ENCODE measurements at regions not wholly inside any gene's neighbourhood (a gene's known extent, or its start where the extent isn't known, plus 50 kb on each side); places are given as distances from the start of the nearest gene placed in this dataset.

GRCh38 chr6:79802657-79803300 is 144.6 kb downstream of the ELOVL4 start:
- DNase-seq (ENCODE audit: low read depth) = no peak
- TF ChIP-seq, protein P1, sequence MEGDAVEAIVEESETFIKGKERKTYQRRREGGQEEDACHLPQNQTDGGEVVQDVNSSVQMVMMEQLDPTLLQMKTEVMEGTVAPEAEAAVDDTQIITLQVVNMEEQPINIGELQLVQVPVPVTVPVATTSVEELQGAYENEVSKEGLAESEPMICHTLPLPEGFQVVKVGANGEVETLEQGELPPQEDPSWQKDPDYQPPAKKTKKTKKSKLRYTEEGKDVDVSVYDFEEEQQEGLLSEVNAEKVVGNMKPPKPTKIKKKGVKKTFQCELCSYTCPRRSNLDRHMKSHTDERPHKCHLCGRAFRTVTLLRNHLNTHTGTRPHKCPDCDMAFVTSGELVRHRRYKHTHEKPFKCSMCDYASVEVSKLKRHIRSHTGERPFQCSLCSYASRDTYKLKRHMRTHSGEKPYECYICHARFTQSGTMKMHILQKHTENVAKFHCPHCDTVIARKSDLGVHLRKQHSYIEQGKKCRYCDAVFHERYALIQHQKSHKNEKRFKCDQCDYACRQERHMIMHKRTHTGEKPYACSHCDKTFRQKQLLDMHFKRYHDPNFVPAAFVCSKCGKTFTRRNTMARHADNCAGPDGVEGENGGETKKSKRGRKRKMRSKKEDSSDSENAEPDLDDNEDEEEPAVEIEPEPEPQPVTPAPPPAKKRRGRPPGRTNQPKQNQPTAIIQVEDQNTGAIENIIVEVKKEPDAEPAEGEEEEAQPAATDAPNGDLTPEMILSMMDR (conservative IDR thresholded peaks at IDR 0.05; ENCODE audit: low read depth, low read length) = no peak
- no peak overlapping the region for H3K4me3 ChIP-seq (ENCODE audit: low read length)

- H3K4me3 ChIP-seq (ENCODE audit: low read length) = no peak overlapping the region
- TF ChIP-seq, protein P1 (conservative IDR thresholded peaks at IDR 0.05; ENCODE audit: low read depth, low read length) = no peak
- DNase-seq (ENCODE audit: low read depth) = no peak
These were observed 146.0 kb downstream of the ELOVL4 start for GRCh38 chr6:79801362-79801761.

DNA sequence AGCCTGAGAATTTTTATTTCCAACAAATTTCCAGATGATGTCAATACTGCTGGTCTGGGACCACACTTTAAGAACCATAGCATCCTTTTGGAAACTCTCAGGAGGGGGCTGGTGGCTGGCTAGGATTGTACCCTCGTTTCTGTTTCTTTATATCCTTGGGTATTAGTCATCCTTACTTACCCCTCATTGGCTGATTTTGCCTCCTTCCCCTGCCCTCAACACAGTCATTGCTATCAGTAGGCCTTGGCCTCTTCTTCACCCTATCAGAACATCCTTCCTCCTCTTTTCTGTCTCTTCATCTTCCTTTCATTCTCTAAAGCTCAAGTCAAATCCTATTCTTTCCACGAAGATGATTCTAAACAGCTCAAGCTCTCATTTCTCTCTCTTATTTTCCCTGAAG is 148.5 kb downstream of the ELOVL4 start:
- H3K4me3 ChIP-seq (ENCODE audit: low read length) = no peak overlapping the region
- TF ChIP-seq, protein P1 (conservative IDR thresholded peaks at IDR 0.05; ENCODE audit: low read depth, low read length) = no peak
- no peak for DNase-seq (ENCODE audit: low read depth)

- DNase-seq (ENCODE audit: low read depth) = no peak
- TF ChIP-seq, protein P1 (conservative IDR thresholded peaks at IDR 0.05; ENCODE audit: low read depth, low read length) = no peak
- no peak overlapping the region for H3K4me3 ChIP-seq (ENCODE audit: low read length)
These were observed 149.4 kb downstream of the ELOVL4 start for GRCh38 chr6:79797912-79798311.

DNA sequence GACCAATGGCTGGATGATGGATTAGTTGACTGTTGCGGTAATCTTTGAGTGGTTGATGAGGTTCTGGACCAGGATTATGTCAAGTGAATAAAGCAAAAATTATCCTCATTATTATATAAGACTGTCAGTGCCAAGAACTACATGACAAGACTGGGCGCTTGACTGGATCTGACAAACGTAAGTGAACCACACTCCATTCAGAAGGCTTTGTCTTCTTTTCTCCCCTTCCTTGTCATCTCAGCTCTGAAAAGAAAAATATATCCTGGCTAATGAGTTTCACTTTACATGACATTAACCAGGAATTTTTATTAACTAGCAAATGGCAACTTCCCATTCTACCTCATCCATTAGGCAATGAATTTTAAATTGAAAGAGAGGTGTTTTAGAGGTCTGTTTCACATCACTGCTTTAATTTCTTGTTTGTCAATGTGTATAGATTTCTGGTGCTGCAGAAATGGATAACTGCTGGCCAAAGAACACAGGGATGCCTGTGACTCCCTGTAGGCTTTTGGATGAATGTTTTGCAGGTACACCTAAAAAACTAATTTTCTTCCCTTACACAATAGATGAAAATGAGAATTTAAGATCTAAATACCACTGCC is 150.1 kb downstream of the ELOVL4 start:
- TF ChIP-seq, protein P1 (conservative IDR thresholded peaks at IDR 0.05; ENCODE audit: low read depth, low read length) = no peak
- DNase-seq (ENCODE audit: low read depth) = no peak
- H3K4me3 ChIP-seq (ENCODE audit: low read length) = no peak overlapping the region

GRCh38 chr6:79796197-79796596 is 151.2 kb downstream of the ELOVL4 start:
- TF ChIP-seq, protein P1 (conservative IDR thresholded peaks at IDR 0.05; ENCODE audit: low read depth, low read length) = no peak
- no peak for DNase-seq (ENCODE audit: low read depth)
- no peak overlapping the region for H3K4me3 ChIP-seq (ENCODE audit: low read length)

DNA sequence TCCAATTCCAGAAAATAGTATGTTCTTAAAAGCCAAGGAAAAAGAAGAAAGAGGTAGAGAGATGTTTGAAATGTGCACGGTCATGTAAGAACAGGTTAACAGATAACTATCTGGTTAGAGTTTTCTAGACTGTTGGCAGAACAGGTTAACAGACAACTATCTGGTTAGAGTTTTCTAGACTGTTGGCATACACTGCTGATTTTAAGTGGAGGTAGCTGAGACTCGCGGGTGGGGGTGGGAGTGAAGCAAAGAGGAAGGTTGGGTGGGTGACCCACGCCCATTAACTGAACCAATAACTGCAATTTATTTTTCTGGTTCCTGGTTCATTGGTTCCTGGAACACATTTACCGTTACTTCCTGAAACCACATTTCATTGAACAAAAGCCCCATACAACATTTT is 157.5 kb downstream of the ELOVL4 start:
- TF ChIP-seq, protein P1 (conservative IDR thresholded peaks at IDR 0.05; ENCODE audit: low read depth, low read length) = no peak
- no peak for DNase-seq (ENCODE audit: low read depth)
- H3K4me3 ChIP-seq (ENCODE audit: low read length) = no peak overlapping the region
